Tibial artery (tissue), 4 donors: ENCODE measurements at regions not wholly inside any gene's neighbourhood (a gene's known extent, or its start where the extent isn't known, plus 50 kb on each side); places are given as distances from the start of the nearest gene placed in this dataset.
"Not testable (repeated sequence)": the region's sequence is repeated elsewhere in the genome, so short reads cannot be mapped to it uniquely, and the experiment has no call there.

Experiments used
- DNase-seq, 2 donors: peaks; one replicate each; pipeline ENCODE4 v3.0.0-alpha.2; 2019
- H3K27ac ChIP-seq, 2 donors: fragments of 200-600 bp; sonication (generic) in 1 of 2; 1 replicate in 1 of 2; 2 replicates in 1 of 2; pipeline ENCODE4 v1.5.1; 2018 to 2019; ENCODE audit warnings: mild to moderate bottlenecking in 1 of 2
- H3K27me3 ChIP-seq, 2 donors: fragments of 200-600 bp; sonication (generic) in 1 of 2; one replicate each; pipeline versions ENCODE4 v1.5.1 to v1.6.0; 2016 to 2019
- H3K36me3 ChIP-seq, 3 donors: fragments of 200-600 bp; sonication (generic) in 2 of 3; one replicate each; pipeline ENCODE4 v1.5.1; 2016 to 2019; ENCODE audit warnings: mild to moderate bottlenecking in 2 of 3
- H3K4me1 ChIP-seq, 4 donors: fragments of 200-600 bp; sonication (generic) in 2 of 4; 1 replicate in 3 of 4; 2 replicates in 1 of 4; pipeline ENCODE4 v1.5.1; 2016 to 2019
- H3K4me3 ChIP-seq, 2 donors: fragments of 200-600 bp; sonication (generic) in 1 of 2; 1 replicate in 1 of 2; 2 replicates in 1 of 2; pipeline ENCODE4 v1.5.1; 2018 to 2019; ENCODE audit warnings: mild to moderate bottlenecking in 2 of 2
- H3K9me3 ChIP-seq, 3 donors: fragments of 200-600 bp; sonication (generic) in 1 of 3; one replicate each; pipeline ENCODE4 v1.5.1; 2016 to 2019
- CTCF ChIP-seq, 2 experiments: fragments of 200-600 bp in 1 of 2; fragments of 450-650 bp in 1 of 2; IDR thresholded peaks; one replicate each; pipeline ENCODE4 v1.5.1; 2017 to 2019; ENCODE audit warnings: antibody characterized with exemption in 2 of 2, mild to moderate bottlenecking in 1 of 2, moderate library complexity in 1 of 2
- intact Hi-C: fragments of 100-400 bp; cut with DNase I; formaldehyde crosslinking; loops from one replicate; pipeline ENCODE4 v1.15.0; 2023; ENCODE audit warnings: low total_unique reads

GRCh38 chr2:82007071-82007664 is 1702.6 kb upstream of the LRRTM1 start:
- Histone ChIP-seq H3K4me1 (no peaks in the 10 kb centered on the region), H3K4me3 (no peak overlapping the region), H3K9me3 (no peaks in the 10 kb centered on the region), H3K27me3 (no peaks in the 10 kb centered on the region), H3K27ac (no peak overlapping the region), H3K36me3 (no peaks in the 10 kb centered on the region)
- DNase-seq: no peak
- intact Hi-C loops: no loop called here
- no peak for TF ChIP-seq CTCF (IDR thresholded peaks at IDR 0.05)

- H3K27me3 ChIP-seq, H3K27ac ChIP-seq, H3K9me3 ChIP-seq, H3K4me3 ChIP-seq, H3K4me1 ChIP-seq, H3K36me3 ChIP-seq, intact Hi-C loops, DNase-seq: not testable (repeated sequence)
Observed at GRCh38 chr2:82005889-82006288, 1701.3 kb upstream of the LRRTM1 start.

GRCh38 chr2:82001614-82002013 is 1697.1 kb upstream of the LRRTM1 start:
- H3K27me3 ChIP-seq: no peaks in the 10 kb centered on the region
- intact Hi-C loops: no loop called here
- no peak for DNase-seq
- H3K4me3 ChIP-seq: no peak overlapping the region
- H3K36me3 ChIP-seq: no peaks in the 10 kb centered on the region
- H3K27ac ChIP-seq: no peak overlapping the region
- H3K9me3 ChIP-seq: no peaks in the 10 kb centered on the region
- H3K4me1 ChIP-seq: no peaks in the 10 kb centered on the region
- TF ChIP-seq CTCF (IDR thresholded peaks at IDR 0.05): no peak

GRCh38 chr2:82000606-82001005 is 1696.1 kb upstream of the LRRTM1 start:
- H3K27me3 ChIP-seq: no peaks in the 10 kb centered on the region
- no peak for DNase-seq
- H3K4me3 ChIP-seq: no peak overlapping the region
- intact Hi-C loops: no loop called here
- no peaks in the 10 kb centered on the region for H3K9me3 ChIP-seq
- no peaks in the 10 kb centered on the region for H3K36me3 ChIP-seq
- H3K4me1 ChIP-seq: no peaks in the 10 kb centered on the region
- no peak overlapping the region for H3K27ac ChIP-seq
- no peak for TF ChIP-seq CTCF (IDR thresholded peaks at IDR 0.05)

- no peak overlapping the region for H3K27ac ChIP-seq
- H3K36me3 ChIP-seq: no peaks in the 10 kb centered on the region
- no peaks in the 10 kb centered on the region for H3K9me3 ChIP-seq
- no peak for DNase-seq
- TF ChIP-seq CTCF (IDR thresholded peaks at IDR 0.05): no peak
- H3K4me3 ChIP-seq: no peak overlapping the region
- H3K4me1 ChIP-seq: no peaks in the 10 kb centered on the region
- intact Hi-C loops: no loop called here
- H3K27me3 ChIP-seq: no peaks in the 10 kb centered on the region
Observed at GRCh38 chr2:81996332-81996731, 1691.8 kb upstream of the LRRTM1 start.

GRCh38 chr2:81991282-81991681 is 1686.7 kb upstream of the LRRTM1 start:
- DNase-seq: no peak
- no peak for TF ChIP-seq CTCF (IDR thresholded peaks at IDR 0.05)
- Histone ChIP-seq H3K4me3 (no peak overlapping the region), H3K9me3 (no peaks in the 10 kb centered on the region), H3K27me3 (no peaks in the 10 kb centered on the region), H3K4me1 (no peaks in the 10 kb centered on the region), H3K36me3 (no peaks in the 10 kb centered on the region), H3K27ac (no peak overlapping the region)
- intact Hi-C loops: no loop called here
